ENCODE measurements at regions not wholly inside any gene's neighbourhood (a gene's known extent, or its start where the extent isn't known, plus 50 kb on each side); places are given as distances from the start of the nearest gene placed in this dataset.

- no peak overlapping the region for H3K27ac ChIP-seq (ENCODE audit: insufficient read length, low read depth, low read length)
- peaks cover 9 to 18% of the 10 kb centered on the region in 2 experiments for H3K4me1 Mint-ChIP-seq
These were observed 214.2 kb downstream of the ICOS start for GRCh38 chr2:204150721-204151120.

More at GRCh38 chr2:204150721-204151120, 214.2 kb downstream of the ICOS start:
- Mint-ChIP-seq H3K9me3 (no peaks in the 10 kb centered on the region), H3K4me3 (no peak overlapping the region), H3K36me3 (ENCODE audit: insufficient read depth in 1 of 3, low read depth in 3 of 3) (no peaks in the 10 kb centered on the region), H3K27me3 (ENCODE audit: low read depth) (no peaks in the 10 kb centered on the region), H3K27ac (no peak overlapping the region)
- no peak overlapping the region for H3K18ac ChIP-seq (ENCODE audit: insufficient read length, low read depth, low read length)
- H2BK120ac ChIP-seq (ENCODE audit: low read depth, low read length, poor library complexity, severe bottlenecking) = no peak overlapping the region
- no peak overlapping the region for H2BK12ac ChIP-seq (ENCODE audit: insufficient read length, low read depth, low read length)
- H4K5ac ChIP-seq (ENCODE audit: insufficient read length, low read depth, low read length) = no peak overlapping the region
- H3K4ac ChIP-seq (ENCODE audit: low read depth, low read length) = no peak overlapping the region
- H2BK20ac ChIP-seq (ENCODE audit: low read depth, low read length, poor library complexity, severe bottlenecking) = no peak overlapping the region
- H4K20me1 ChIP-seq (ENCODE audit: control insufficient read depth, insufficient read depth, insufficient read length) = no peaks in the 10 kb centered on the region
- no peaks in the 10 kb centered on the region for H3K79me2 ChIP-seq (ENCODE audit: insufficient read depth, low read length)
- no peak overlapping the region for H2AFZ ChIP-seq (ENCODE audit: low read length)
- H2BK5ac ChIP-seq (ENCODE audit: insufficient read length, low read length) = no peak overlapping the region
- H2AK5ac ChIP-seq (ENCODE audit: insufficient read length, low read length) = no peak overlapping the region
- H3K79me1 ChIP-seq (ENCODE audit: insufficient read depth, low read depth, low read length, poor library complexity, severe bottlenecking) = no peaks in the 10 kb centered on the region
- no peak overlapping the region for H4K8ac ChIP-seq (replicated peaks; ENCODE audit: insufficient read length, low read depth, low read length)
- H2BK15ac ChIP-seq (ENCODE audit: low read depth, low read length) = no peak overlapping the region
- WGBS (ENCODE audit: extremely low coverage, insufficient read length, low lambda C conversion rate) = no CpG with 5 or more reads among the region's 7 CpGs
- H3K23ac ChIP-seq (ENCODE audit: insufficient read length, low read depth, low read length) = no peak overlapping the region
- H4K91ac ChIP-seq (ENCODE audit: insufficient read length, low read depth, low read length) = no peak overlapping the region
- no peak overlapping the region for H3K9ac ChIP-seq (ENCODE audit: extremely low read depth, insufficient read length, low read length)
- H3K23me2 ChIP-seq (ENCODE audit: insufficient read length, low read depth, low read length, poor library complexity, severe bottlenecking) = no peaks in the 10 kb centered on the region
- H3T11ph ChIP-seq (ENCODE audit: low read length) = no peak overlapping the region
- peak overlapping the region; percentile 60; the same call in 1 of the 2 replicates for H3K14ac ChIP-seq (ENCODE audit: insufficient read depth, low read length)
- no peaks in the 10 kb centered on the region for H3K4me1 ChIP-seq (ENCODE audit: insufficient read depth, low read length)
- no peaks in the 10 kb centered on the region for H3K9me3 ChIP-seq (ENCODE audit: control insufficient read depth, low read depth, low read length)
- peak; percentile 46 for DNase-seq
- H3K4me2 ChIP-seq (ENCODE audit: insufficient read depth, insufficient read length, low read length) = no peak overlapping the region
- no peaks in the 10 kb centered on the region for H3K27me3 ChIP-seq (ENCODE audit: insufficient read depth, low read length)
- no peak overlapping the region for H3K56ac ChIP-seq (ENCODE audit: insufficient read length, low read depth, low read length)
- TF ChIP-seq, protein P1, sequence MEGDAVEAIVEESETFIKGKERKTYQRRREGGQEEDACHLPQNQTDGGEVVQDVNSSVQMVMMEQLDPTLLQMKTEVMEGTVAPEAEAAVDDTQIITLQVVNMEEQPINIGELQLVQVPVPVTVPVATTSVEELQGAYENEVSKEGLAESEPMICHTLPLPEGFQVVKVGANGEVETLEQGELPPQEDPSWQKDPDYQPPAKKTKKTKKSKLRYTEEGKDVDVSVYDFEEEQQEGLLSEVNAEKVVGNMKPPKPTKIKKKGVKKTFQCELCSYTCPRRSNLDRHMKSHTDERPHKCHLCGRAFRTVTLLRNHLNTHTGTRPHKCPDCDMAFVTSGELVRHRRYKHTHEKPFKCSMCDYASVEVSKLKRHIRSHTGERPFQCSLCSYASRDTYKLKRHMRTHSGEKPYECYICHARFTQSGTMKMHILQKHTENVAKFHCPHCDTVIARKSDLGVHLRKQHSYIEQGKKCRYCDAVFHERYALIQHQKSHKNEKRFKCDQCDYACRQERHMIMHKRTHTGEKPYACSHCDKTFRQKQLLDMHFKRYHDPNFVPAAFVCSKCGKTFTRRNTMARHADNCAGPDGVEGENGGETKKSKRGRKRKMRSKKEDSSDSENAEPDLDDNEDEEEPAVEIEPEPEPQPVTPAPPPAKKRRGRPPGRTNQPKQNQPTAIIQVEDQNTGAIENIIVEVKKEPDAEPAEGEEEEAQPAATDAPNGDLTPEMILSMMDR (conservative IDR thresholded peaks at IDR 0.05) = no peak

All from H9 (cell line).